HepG2 (cell line): ENCODE measurements at regions not wholly inside any gene's neighbourhood (a gene's known extent, or its start where the extent isn't known, plus 50 kb on each side); places are given as distances from the start of the nearest gene placed in this dataset.

ENCODE experiments used
- ATAC-seq: fragments of 200-7000 bp; cut with Tn5 transposase; 3 replicates; pipeline ENCODE4 v1.9.1; 2020; ENCODE audit warnings: mild to moderate bottlenecking, moderate library complexity
- BruUV-seq: library from RNA; stranded (reverse); fragments of 400-500 nt; replicated peaks from 2 replicates; lab custom pipeline; 2021; lab: Mats Ljungman, UMichigan
- CTCF ChIA-PET: fragments of 300-600 bp; formaldehyde crosslinking; extraction: SDS; loops from one replicate; lab custom pipeline; 2021; ENCODE audit warnings: low total read pairs, inconsistent platforms, low intra/inter-chr PET ratio; lab: Yijun Ruan, JAX
- POLR2A ChIA-PET: fragments of 350-600 bp; sonication (Branson Sonifier 250); formaldehyde crosslinking; loops from one replicate; lab custom pipeline; 2020; ENCODE audit warnings: antibody characterized with exemption, inconsistent platforms; lab: Yijun Ruan, JAX
- DNase-seq: peaks from one replicate; pipeline ENCODE4 v3.0.0-alpha.2; 2015; ENCODE audit warnings: low spot score
- FAIRE-seq: peaks from 3 replicates; lab custom pipeline; 2011; peaks lifted over from hg19 to GRCh38; lab: Jason Lieb, UNC
- H2AFZ ChIP-seq: one replicate; pipeline ENCODE4 v1.6.1; 2011; ENCODE audit warnings: low read length, inconsistent platforms
- H3K27ac ChIP-seq: fragments of 300-600 bp; 3 replicates; pipeline ENCODE4 v1.8.0; 2011; ENCODE audit warnings: mixed run types, mild to moderate bottlenecking, mixed read lengths, low read length, inconsistent platforms; ENCODE audit not compliant: insufficient read depth; ENCODE audit errors: extremely low read length
- H3K27me3 ChIP-seq, 2 experiments: fragments of 200-600 bp in 1 of 2; 2 replicates in 1 of 2; 3 replicates in 1 of 2; pipeline versions ENCODE4 v1.6.0 to v1.8.0; 2011; ENCODE audit warnings: low read length in 2 of 2, mild to moderate bottlenecking in 2 of 2, moderate library complexity in 2 of 2, inconsistent platforms in 1 of 2; ENCODE audit not compliant: insufficient read depth in 2 of 2, control insufficient read depth in 1 of 2
- H3K36me3 ChIP-seq, 2 experiments: fragments of 200-600 bp in 1 of 2; replicated peaks in 1 of 2; 2 replicates in 1 of 2; 3 replicates in 1 of 2; pipeline versions ENCODE4 v1.5.1 to v1.8.0; 2011; ENCODE audit warnings: low read length in 2 of 2, inconsistent platforms in 1 of 2; ENCODE audit not compliant: insufficient read depth in 2 of 2, control insufficient read depth in 1 of 2
- H3K4me1 ChIP-seq: 2 replicates; pipeline ENCODE4 v1.5.1; 2012; ENCODE audit warnings: low read length, inconsistent platforms; ENCODE audit not compliant: insufficient read depth
- H3K4me2 ChIP-seq: 2 replicates; pipeline ENCODE4 v1.6.0; 2011; ENCODE audit warnings: low read depth, low read length, inconsistent platforms
- H3K4me3 ChIP-seq, 3 experiments: fragments of 200-600 bp in 1 of 3; sonication (generic), shearing (Covaris generic) in 1 of 3; replicated peaks in 1 of 3; 2 replicates each; pipeline ENCODE4 v1.5.1; 2011 to 2016; ENCODE audit warnings: low read length in 3 of 3, inconsistent platforms in 2 of 3, low read depth in 2 of 3, mild to moderate bottlenecking in 2 of 3, control low read depth in 1 of 3, mixed read lengths in 1 of 3; ENCODE audit not compliant: insufficient read depth in 1 of 3
- H3K79me2 ChIP-seq: one replicate; pipeline ENCODE4 v1.6.1; 2011; ENCODE audit warnings: low read length, inconsistent platforms; ENCODE audit not compliant: insufficient read depth
- H3K9ac ChIP-seq: 2 replicates; pipeline ENCODE4 v1.6.0; 2011; ENCODE audit warnings: mild to moderate bottlenecking, low read depth, low read length, inconsistent platforms; ENCODE audit not compliant: insufficient read depth
- H3K9me3 ChIP-seq: 2 replicates; pipeline ENCODE4 v1.5.1; 2012; ENCODE audit warnings: mild to moderate bottlenecking, low read length
- H4K20me1 ChIP-seq: 2 replicates; pipeline ENCODE4 v1.6.0; 2011; ENCODE audit warnings: inconsistent platforms, mild to moderate bottlenecking, low read length, moderate library complexity; ENCODE audit not compliant: insufficient read depth
- SMC3 ChIP-seq: IDR thresholded peaks from 2 replicates; pipeline ENCODE4 v1.6.1; 2011; ENCODE audit warnings: low read length, improper control_type of control experiment
- STAG1 ChIP-seq: sonication (generic); formaldehyde crosslinking; IDR thresholded peaks from 2 replicates; pipeline ENCODE4 v1.4.0; 2020; ENCODE audit warnings: missing genetic modification reagents
- ZMYM4 ChIP-seq: sonication (generic); formaldehyde crosslinking; IDR thresholded peaks from 2 replicates; pipeline ENCODE4 v1.8.1; 2023; ENCODE audit warnings: mild to moderate bottlenecking, missing genetic modification reagents
- ZNF746 ChIP-seq: sonication (generic); formaldehyde crosslinking; IDR thresholded peaks from 2 replicates; pipeline ENCODE4 v1.8.0; 2022; ENCODE audit warnings: mild to moderate bottlenecking, missing genetic modification reagents
- WGBS: methylation state at CpG from one replicate; pipeline ENCODE4 v1.1.6; 2017; ENCODE audit warnings: low lambda C conversion rate; 5-methylcytosine and 5-hydroxymethylcytosine counted together
- in situ Hi-C: cut with HindIII; loops from 2 replicates; pipeline ENCODE4 v1.10.0; 2017; ENCODE audit warnings: low pct_unique_long_range_greater_than_20kb; ENCODE audit not compliant: extremely low pct_ligation_motif_present
- intact Hi-C: fragments of 100-400 bp; cut with micrococcal nuclease; formaldehyde crosslinking; loops from one replicate; pipeline ENCODE4 v1.10.0; 2022; ENCODE audit not compliant: unreplicated experiment
- TF ChIP-seq, protein P1 (sequence below): sonication (generic); formaldehyde crosslinking; IDR thresholded peaks from 2 replicates; pipeline ENCODE4 v1.5.0; 2020; ENCODE audit warnings: mild to moderate bottlenecking, missing genetic modification reagents, moderate library complexity

DNA sequence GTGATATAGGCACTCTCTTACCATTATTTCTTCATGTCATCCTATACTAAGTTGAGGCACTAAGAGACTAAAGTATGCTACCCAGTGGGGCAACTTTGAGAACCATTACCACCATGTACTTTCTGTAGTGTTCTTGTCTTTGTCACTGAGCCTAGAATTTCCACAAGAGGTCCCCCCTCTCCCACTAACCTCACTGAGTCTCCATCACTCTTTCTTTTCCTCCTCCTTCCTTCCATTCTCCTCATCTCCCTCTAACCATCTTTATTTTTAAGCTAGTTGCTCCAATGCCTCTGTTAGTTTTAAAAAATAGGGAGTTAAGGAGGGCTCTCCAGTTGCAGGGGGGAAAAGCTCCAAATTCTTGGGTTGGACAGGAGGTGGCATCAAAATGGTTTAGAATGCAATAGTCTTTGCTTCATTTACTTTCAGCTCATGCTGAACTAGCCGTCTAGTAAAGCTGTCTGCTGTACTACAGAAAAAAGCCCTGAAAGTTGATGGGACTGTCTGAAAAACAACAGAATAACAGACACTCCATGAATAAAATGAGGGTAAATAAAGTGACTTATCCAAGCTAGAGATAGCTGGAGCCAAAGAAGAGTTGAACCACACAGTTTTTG, 85.1 kb upstream of the MYRIP start:
- no peak overlapping the region for H2AFZ ChIP-seq
- ChIA-PET POLR2A (no interaction called here), CTCF (interaction anchor here (1.5 kb wide), 1 partner anchor 267 kb away, joined by 5 read pairs; no protein-coding TSS in a partner anchor)
- no peaks in the 10 kb centered on the region for H3K79me2 ChIP-seq
- no peak overlapping the region for H3K9ac ChIP-seq
- no peak overlapping the region for H3K4me2 ChIP-seq
- intact Hi-C loops (loop anchor here (5.0 kb wide), 2 partner anchors 268 to 453 kb away; no protein-coding TSS in a partner anchor), in situ Hi-C loops (loop anchor here (25.0 kb wide), 1 partner anchor 463 kb away; no protein-coding TSS in a partner anchor)
- H3K27ac ChIP-seq: no peak overlapping the region
- TF ChIP-seq, protein P1, sequence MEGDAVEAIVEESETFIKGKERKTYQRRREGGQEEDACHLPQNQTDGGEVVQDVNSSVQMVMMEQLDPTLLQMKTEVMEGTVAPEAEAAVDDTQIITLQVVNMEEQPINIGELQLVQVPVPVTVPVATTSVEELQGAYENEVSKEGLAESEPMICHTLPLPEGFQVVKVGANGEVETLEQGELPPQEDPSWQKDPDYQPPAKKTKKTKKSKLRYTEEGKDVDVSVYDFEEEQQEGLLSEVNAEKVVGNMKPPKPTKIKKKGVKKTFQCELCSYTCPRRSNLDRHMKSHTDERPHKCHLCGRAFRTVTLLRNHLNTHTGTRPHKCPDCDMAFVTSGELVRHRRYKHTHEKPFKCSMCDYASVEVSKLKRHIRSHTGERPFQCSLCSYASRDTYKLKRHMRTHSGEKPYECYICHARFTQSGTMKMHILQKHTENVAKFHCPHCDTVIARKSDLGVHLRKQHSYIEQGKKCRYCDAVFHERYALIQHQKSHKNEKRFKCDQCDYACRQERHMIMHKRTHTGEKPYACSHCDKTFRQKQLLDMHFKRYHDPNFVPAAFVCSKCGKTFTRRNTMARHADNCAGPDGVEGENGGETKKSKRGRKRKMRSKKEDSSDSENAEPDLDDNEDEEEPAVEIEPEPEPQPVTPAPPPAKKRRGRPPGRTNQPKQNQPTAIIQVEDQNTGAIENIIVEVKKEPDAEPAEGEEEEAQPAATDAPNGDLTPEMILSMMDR (CRISPR knock-in tag): peak; percentile 60
- TF ChIP-seq ZNF746 (no peak), STAG1 (CRISPR knock-in tag) (peak; percentile 63), SMC3 (peak; percentile 40; the same call in 1 of the 2 replicates)
- H3K4me3 ChIP-seq: no peak overlapping the region
- no TSS peak for BruUV-seq
- H3K9me3 ChIP-seq: no peaks in the 10 kb centered on the region
- no peaks in the 10 kb centered on the region; a peak in 1 of 5 replicates for H3K27me3 ChIP-seq
- 0 out of 3 replicates have a peak, but pooled peaks have one; percentile 31 for ATAC-seq
- WGBS: 0% methylated on average over 1 of the region's 1 CpG
- FAIRE-seq: no peak
- DNase-seq: no peak
- H3K4me1 ChIP-seq: no peaks in the 10 kb centered on the region
- H4K20me1 ChIP-seq: no peaks in the 10 kb centered on the region
- no peaks in the 10 kb centered on the region for H3K36me3 ChIP-seq

DNA sequence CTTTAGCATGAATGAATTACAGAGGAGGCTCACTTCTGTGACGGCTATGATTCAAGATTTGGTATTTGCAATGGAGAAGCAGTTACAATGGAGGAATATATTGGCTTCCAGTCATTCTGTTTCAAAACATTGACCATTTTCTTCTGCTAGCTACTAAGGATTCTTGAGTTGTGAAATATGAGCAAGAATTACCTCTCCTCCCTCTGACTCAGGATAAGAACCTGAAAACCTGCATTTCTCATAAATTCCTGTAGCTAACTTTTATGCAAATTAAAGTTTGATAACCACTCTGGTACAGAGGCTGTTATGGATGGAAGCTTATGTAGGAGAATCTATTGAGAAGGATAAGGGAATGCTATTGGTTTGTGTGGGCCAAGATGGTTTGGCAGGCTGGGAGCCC, 84.1 kb upstream of the MYRIP start:
- DNase-seq (no peak), FAIRE-seq (no peak), ATAC-seq (no peak)
- no peak for TF ChIP-seq ZMYM4 (CRISPR knock-in tag)
- no TSS peak for BruUV-seq
- Histone ChIP-seq H3K4me3 (no peak overlapping the region), H2AFZ (no peak overlapping the region), H4K20me1 (no peaks in the 10 kb centered on the region), H3K4me2 (no peak overlapping the region), H3K27me3 (no peaks in the 10 kb centered on the region; a peak in 1 of 5 replicates), H3K27ac (no peak overlapping the region), H3K4me1 (no peaks in the 10 kb centered on the region), H3K36me3 (no peaks in the 10 kb centered on the region), H3K79me2 (no peaks in the 10 kb centered on the region), H3K9ac (no peak overlapping the region), H3K9me3 (no peaks in the 10 kb centered on the region)
- in situ Hi-C loops (no loop called here), intact Hi-C loops (no loop called here)
- ChIA-PET CTCF (no interaction called here), POLR2A (no interaction called here)
- 67% methylated on average over 1 of the region's 1 CpG for WGBS
